ENCODE measurements at regions not wholly inside any gene's neighbourhood (a gene's known extent, or its start where the extent isn't known, plus 50 kb on each side); places are given as distances from the start of the nearest gene placed in this dataset.

DNA sequence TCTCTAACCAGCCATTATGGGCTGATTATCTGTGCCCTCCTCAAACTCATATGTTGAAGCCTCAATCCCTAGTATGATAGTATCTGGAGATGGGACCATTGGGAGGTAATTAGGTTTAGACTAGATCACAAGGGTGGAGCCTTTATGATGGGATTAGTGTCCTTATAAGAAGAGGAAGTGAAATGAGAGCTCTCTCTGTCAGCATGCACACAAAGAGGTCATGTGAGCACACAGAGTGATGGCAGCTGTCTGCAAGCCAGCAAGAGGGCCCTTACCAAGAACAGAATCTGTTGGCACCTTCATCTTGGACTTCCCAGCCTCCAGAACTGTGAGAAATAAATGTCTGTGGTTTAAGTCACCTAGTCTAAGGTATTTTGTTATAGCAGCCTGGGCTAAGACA is 101.9 kb downstream of the PCTP start:
- TF ChIP-seq, protein P1, sequence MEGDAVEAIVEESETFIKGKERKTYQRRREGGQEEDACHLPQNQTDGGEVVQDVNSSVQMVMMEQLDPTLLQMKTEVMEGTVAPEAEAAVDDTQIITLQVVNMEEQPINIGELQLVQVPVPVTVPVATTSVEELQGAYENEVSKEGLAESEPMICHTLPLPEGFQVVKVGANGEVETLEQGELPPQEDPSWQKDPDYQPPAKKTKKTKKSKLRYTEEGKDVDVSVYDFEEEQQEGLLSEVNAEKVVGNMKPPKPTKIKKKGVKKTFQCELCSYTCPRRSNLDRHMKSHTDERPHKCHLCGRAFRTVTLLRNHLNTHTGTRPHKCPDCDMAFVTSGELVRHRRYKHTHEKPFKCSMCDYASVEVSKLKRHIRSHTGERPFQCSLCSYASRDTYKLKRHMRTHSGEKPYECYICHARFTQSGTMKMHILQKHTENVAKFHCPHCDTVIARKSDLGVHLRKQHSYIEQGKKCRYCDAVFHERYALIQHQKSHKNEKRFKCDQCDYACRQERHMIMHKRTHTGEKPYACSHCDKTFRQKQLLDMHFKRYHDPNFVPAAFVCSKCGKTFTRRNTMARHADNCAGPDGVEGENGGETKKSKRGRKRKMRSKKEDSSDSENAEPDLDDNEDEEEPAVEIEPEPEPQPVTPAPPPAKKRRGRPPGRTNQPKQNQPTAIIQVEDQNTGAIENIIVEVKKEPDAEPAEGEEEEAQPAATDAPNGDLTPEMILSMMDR (IDR thresholded peaks at IDR 0.05): no peak
- no peak for TF ChIP-seq POLR2A (IDR thresholded peaks at IDR 0.05)
- no peak for TF ChIP-seq POLR2AphosphoS5 (IDR thresholded peaks at IDR 0.05)

Data from breast epithelium (tissue), 3 donors.